ENCODE measurements at regions not wholly inside any gene's neighbourhood (a gene's known extent, or its start where the extent isn't known, plus 50 kb on each side); places are given as distances from the start of the nearest gene placed in this dataset.

- peak; percentile 24 for DNase-seq (ENCODE audit: low spot score)
Observed at GRCh38 chr10:59553162-59553900, 156.3 kb downstream of the SLC16A9 start.

GRCh38 chr10:59550061-59550460, 159.6 kb downstream of the SLC16A9 start:
- no peak for DNase-seq (ENCODE audit: low spot score)

DNA sequence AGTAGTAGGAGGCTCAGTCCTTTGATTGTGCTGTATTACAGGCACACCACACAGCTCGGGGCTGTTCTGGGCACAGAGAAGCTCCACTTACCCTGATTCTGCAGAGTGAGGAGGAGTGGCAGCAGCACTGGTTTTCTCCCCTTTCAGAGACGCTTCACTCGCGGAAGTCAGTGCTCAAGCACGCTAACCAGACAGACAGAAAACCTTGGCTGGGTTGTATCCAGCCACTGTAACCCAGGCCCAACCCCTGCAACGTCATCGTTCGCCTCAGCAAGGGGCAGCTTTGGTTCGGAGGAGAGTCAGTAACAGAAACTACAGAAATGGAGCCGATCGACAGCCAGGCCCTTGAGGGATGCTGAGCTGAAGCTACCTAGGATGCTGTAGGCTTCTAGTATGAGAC, 171.0 kb downstream of the SLC16A9 start:
- DNase-seq (ENCODE audit: low spot score): no peak

- DNase-seq (ENCODE audit: low spot score): no peak
Observed at GRCh38 chr10:59537501-59537900, 172.1 kb downstream of the SLC16A9 start.

DNA sequence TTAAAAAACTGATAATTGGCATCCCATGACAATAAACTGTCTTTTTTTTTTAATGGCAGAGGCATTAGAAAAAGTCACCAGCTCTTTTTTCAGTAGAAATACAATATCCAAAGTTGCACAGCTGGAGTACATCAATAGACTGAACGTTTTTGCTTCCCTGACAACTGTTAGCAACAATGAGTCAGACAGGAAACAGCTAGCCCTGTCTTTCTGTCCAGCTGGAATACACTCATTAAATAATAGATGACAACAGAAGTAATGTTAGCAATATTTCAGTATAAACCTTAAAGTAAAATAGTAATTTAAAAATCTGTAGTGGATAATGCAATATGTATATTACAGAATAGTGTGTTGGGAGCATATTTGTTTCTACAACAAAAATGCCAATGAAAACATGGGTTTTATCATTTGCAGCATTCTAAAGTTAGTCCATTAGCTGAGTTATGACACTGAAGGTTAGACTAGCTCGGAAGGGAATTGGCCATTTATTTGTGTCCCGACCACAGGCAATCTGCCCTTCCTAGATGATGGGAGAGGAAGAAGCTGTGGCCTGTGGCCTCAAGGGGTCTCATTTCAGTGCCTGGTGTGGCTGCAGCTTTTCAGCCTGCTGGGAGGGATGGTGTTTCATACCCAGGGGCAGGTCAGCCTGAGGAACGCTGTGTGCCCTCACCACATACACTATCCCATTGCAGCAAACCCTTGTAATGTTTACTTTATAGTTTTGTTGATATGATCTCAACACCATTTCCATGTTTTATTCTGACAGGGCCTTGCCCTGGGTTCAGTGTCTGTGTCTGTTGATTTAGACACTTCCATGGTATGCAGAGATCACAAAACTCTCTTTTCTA, 173.3 kb downstream of the SLC16A9 start:
- DNase-seq (ENCODE audit: low spot score): peak; percentile 19

GRCh38 chr10:59524348-59524747, 162.0 kb upstream of the FAM13C start:
- DNase-seq (ENCODE audit: low spot score): no peak

- DNase-seq (ENCODE audit: low spot score): no peak
Observed at GRCh38 chr10:59523851-59524250, 161.5 kb upstream of the FAM13C start.

GRCh38 chr10:59517996-59518395, 155.6 kb upstream of the FAM13C start:
- DNase-seq (ENCODE audit: low spot score): no peak

DNA sequence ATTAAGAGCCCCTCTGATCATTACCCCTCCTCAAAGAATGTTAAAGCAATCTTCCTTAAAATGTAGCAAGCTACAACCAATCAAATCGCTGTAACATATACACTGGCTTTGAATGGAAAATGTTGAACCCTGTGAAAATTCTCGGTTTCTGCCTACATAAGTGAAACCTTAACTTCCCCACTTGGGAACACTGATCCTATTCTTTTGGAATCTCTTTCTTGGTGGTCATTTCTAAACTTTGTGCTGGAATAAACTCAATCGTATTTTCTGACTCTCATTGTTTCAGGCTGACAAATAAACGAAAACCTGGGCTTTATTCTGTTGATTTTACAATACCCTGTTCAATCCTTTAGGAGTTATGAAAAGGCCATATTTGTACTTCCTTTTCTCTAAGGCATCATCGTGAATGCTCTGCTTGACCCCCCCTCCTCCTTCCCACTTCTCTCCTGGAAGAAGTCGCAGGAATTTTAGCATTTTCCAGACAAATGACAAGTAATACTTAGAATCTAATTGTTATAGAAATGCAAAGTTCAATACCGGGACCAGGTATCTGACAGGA, 155.1 kb upstream of the FAM13C start:
- DNase-seq (ENCODE audit: low spot score): no peak

DNA sequence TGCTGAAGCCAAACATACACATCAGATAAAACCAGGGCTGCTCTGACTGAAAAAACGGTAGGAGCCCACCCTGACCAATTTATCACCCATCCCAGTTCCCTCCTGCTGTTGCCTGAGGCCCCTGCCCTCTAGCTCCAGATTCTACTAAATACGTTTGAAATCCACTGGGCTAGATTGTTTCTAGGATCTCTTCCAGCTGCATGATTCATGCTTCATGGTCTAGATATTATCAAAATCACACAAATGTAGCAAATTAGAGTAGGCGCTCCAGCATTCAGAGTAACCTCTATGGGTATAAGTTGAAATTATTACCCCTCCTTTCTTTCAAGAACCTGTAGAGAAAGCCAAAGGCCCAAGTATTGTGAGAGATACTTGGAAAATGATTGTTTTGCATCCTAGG, 151.2 kb upstream of the FAM13C start:
- no peak for DNase-seq (ENCODE audit: low spot score)

- no peak for DNase-seq (ENCODE audit: low spot score)
Observed at GRCh38 chr10:59512951-59513350, 150.6 kb upstream of the FAM13C start.

DNA sequence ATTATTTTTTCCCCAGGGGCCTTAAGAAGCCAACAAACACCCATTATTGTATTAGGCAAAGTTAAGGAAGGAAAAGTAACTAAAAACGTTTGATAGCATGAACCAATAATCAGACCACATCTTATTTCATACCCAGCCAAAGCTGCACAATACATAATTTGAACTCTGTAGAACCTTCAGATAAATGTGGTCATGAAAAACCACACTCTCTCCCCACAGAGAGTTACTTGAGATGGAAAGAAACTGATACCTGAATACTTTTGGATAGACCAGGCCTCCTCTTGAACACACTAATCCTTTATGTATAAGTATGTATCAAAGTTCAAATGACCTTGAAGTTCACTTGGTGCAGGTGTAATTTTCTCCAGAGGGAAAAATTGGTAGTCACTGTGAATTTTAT, 146.6 kb upstream of the FAM13C start:
- no peak for DNase-seq (ENCODE audit: low spot score)

DNA sequence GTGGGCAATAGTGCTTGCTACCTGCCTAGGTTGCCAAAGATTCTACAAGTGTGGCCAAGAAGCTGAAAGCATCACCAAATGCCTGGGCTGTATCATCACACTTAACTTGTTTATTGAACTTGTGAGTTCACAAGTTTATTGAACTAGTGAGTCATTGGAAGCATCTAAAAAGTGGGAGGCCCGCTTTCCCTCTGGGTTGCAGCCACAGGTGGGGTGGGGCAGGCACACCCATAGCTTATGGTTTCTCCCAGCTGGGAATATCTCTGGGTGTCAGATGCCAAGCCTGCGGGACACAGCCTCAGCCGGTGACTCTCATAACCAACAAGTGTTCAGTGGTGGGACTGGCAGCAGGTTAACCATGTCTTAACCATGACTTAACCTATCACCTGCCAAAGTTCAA, 145.9 kb upstream of the FAM13C start:
- DNase-seq (ENCODE audit: low spot score): no peak

- DNase-seq (ENCODE audit: low spot score): no peak
Observed at GRCh38 chr10:59505926-59506325, 143.6 kb upstream of the FAM13C start.

- no peak for DNase-seq (ENCODE audit: low spot score)
Observed at GRCh38 chr10:59499460-59499859, 137.1 kb upstream of the FAM13C start.

- DNase-seq (ENCODE audit: low spot score): no peak
Observed at GRCh38 chr10:59493017-59493416, 130.7 kb upstream of the FAM13C start.

DNA sequence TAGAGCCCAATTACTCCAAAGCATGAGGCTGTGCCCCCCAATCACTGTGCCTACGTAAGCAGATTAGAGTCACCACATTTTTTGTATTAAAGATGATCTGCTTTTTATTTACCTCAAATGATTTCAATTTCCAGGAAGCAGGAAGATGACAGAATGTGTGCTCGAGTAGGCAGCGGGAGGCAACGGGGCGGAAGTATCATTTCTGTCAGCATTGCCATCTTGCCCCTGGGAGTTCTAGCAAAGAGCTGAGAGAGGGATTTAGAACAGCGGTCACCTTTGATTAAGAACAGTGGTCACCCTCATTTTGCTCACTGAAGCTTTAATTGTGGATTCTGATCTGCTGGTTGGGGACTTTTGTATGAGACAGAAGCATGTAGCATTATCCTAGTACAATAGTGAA, 117.1 kb upstream of the FAM13C start:
- DNase-seq (ENCODE audit: low spot score): no peak

GRCh38 chr10:59470570-59470969, 108.2 kb upstream of the FAM13C start:
- no peak for DNase-seq (ENCODE audit: low spot score)

DNA sequence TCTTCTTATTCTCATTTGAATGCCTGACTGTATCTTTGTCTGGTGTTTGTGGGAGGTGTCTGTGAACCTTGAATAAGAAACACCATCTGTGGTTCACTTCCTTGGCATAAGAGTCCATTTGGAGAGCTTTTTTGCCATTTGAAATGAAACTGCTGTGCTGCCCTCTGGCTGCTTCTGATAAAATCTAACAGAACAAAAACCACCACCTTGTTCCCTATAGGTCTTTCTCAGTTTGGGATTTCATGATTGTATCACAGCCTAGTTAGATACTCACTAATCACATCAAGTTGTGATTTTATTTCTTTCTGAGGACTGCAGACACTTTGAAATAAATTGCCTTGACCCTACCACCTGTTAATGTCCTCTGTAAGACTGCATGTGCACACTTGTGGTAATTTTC, 102.7 kb upstream of the FAM13C start:
- DNase-seq (ENCODE audit: low spot score): no peak

- DNase-seq (ENCODE audit: low spot score): no peak
Observed at GRCh38 chr10:59464483-59464882, 102.1 kb upstream of the FAM13C start.

GRCh38 chr10:59463909-59464308, 101.6 kb upstream of the FAM13C start:
- no peak for DNase-seq (ENCODE audit: low spot score)

DNA sequence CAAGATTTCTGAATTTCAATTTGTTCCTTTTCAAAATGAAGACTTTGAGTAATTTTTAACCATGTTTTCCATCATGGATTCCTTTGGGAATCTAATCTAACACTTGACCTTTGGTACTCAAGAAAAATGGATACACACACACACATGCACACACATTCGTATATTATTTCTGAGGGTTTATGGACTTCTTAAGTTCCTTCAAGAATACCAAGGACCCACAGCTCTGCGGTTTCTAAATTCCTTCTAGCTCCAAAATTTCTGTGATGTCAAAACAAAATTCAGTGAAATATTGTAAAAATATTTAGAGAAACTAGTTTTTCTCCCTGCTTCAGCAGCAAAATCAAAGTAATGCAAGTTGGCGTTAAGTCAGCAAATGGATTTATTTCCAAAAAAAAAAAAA, 98.3 kb upstream of the FAM13C start:
- DNase-seq (ENCODE audit: low spot score): no peak

DNA sequence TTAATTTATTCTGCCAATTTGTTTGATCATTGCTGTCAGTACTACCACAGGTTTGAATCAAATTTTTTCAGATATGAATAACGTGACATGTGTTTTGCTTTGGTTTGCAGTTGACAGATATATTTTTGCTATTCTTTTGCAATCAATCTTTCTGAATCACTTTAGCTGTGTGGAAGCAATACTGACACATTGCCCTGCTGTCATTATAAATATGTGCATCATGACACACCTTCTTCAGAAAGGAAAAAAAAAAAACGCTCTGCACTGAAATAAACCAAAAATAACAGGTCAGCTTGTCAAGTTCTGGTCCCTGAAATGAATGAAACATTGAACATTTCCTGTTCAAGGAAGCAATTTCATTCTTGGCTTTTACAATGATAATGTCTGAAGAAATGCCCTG, 93.8 kb upstream of the FAM13C start:
- no peak for DNase-seq (ENCODE audit: low spot score)

All from COLO829 (cell line).